ENCODE measurements at regions not wholly inside any gene's neighbourhood (a gene's known extent, or its start where the extent isn't known, plus 50 kb on each side); places are given as distances from the start of the nearest gene placed in this dataset.

DNA sequence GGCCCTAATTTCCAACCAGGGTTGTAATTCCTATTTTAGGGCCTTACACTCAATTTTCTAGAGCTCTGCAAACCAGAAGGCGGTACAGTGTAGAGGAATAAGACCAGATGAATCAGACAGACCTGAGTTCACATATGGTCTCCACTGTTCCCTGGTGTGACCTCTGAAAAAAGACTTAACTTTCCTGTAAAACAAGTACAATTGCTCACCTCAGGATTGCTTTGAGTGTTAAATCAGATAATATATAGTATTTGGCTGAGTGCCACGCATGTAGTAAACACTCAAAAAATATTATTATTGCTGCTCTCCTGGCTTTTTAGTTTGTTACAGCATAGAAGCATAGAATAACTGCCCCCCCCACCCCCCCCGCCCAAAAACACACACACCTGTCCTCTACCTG, 51.0 kb upstream of the STT3B start:
- no peak for DNase-seq

DNA sequence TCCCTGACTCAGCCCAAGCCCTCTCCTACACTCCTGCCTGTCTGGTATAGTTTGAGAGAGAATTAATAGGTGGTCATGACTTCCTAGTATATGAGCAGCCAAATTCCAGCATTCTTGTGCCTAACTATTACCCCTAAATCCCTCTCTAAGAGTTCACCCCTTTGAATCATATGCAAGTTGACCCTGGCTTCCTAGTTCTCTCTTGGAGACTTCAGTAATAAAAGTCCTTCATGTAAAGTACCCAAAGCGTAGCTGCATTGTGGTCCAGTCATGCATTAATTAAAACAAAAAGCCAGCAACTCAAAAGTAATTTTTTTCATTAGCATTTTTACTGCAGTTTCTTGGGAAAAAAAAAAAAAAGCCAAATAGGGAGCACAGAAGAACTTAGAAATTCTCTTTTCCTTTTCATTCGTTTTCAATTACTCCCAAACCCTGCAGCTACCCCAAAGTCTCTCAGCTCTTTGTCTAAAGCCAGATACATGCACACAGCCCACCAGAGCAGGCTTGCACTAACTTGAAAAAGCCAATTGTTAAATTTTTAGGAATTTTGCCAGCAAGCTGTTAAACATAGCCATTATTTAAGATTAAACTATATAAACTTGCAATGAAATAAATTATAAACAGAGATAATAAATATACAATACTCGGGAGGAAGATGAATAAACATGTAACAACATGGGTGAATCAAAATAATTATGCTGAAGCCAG, 50.1 kb upstream of the STT3B start:
- no peak for DNase-seq
